ENCODE measurements at regions not wholly inside any gene's neighbourhood (a gene's known extent, or its start where the extent isn't known, plus 50 kb on each side); places are given as distances from the start of the nearest gene placed in this dataset.

- no peak for DNase-seq
Measured at GRCh38 chr4:115396034-115396433, 282.6 kb upstream of the NDST4 start.

GRCh38 chr4:115376866-115377265 lies 263.4 kb upstream of the NDST4 start:
- no peak for DNase-seq

- no peak for DNase-seq
Measured at GRCh38 chr4:115374621-115375020, 261.2 kb upstream of the NDST4 start.

- no peak for DNase-seq
Measured at GRCh38 chr4:115370490-115370889, 257.1 kb upstream of the NDST4 start.

- DNase-seq = no peak
Measured at GRCh38 chr4:115370012-115370411, 256.6 kb upstream of the NDST4 start.

- no peak for DNase-seq
Measured at GRCh38 chr4:115366390-115366789, 253.0 kb upstream of the NDST4 start.

GRCh38 chr4:115365185-115365584 lies 251.8 kb upstream of the NDST4 start:
- no peak for DNase-seq

GRCh38 chr4:115361781-115362180 lies 248.4 kb upstream of the NDST4 start:
- no peak for DNase-seq

- no peak for DNase-seq
Measured at GRCh38 chr4:115360431-115360830, 247.0 kb upstream of the NDST4 start.

- DNase-seq = no peak
Measured at GRCh38 chr4:115357776-115358175, 244.4 kb upstream of the NDST4 start.

GRCh38 chr4:115356176-115356575 lies 242.8 kb upstream of the NDST4 start:
- DNase-seq = no peak

- no peak for DNase-seq
Measured at GRCh38 chr4:115355329-115355728, 241.9 kb upstream of the NDST4 start.

GRCh38 chr4:115353370-115353769 lies 239.9 kb upstream of the NDST4 start:
- no peak for DNase-seq

GRCh38 chr4:115343171-115343570 lies 229.8 kb upstream of the NDST4 start:
- no peak for DNase-seq

- DNase-seq = no peak
Measured at GRCh38 chr4:115334736-115335411, 221.5 kb upstream of the NDST4 start.

GRCh38 chr4:115332078-115332477 lies 218.7 kb upstream of the NDST4 start:
- DNase-seq = no peak

- no peak for DNase-seq
Measured at GRCh38 chr4:115331241-115331640, 217.8 kb upstream of the NDST4 start.

GRCh38 chr4:115325836-115326235 lies 212.4 kb upstream of the NDST4 start:
- DNase-seq = no peak

- DNase-seq = no peak
Measured at GRCh38 chr4:115323106-115323707, 209.8 kb upstream of the NDST4 start.

- no peak for DNase-seq
Measured at GRCh38 chr4:115315182-115315581, 201.8 kb upstream of the NDST4 start.

GRCh38 chr4:115310641-115311040 lies 197.2 kb upstream of the NDST4 start:
- no peak for DNase-seq

- no peak for DNase-seq
Measured at GRCh38 chr4:115294717-115295116, 181.3 kb upstream of the NDST4 start.

GRCh38 chr4:115293093-115293462 lies 179.7 kb upstream of the NDST4 start:
- no peak for DNase-seq

- no peak for DNase-seq
Measured at GRCh38 chr4:115292320-115293092, 179.1 kb upstream of the NDST4 start.

All from NCI-H187 (cell line).